ENCODE measurements at regions not wholly inside any gene's neighbourhood (a gene's known extent, or its start where the extent isn't known, plus 50 kb on each side); places are given as distances from the start of the nearest gene placed in this dataset.

- TF ChIP-seq CTCF (IDR thresholded peaks at IDR 0.05) (no peak), POLR2A (IDR thresholded peaks at IDR 0.05) (no peak), POLR2AphosphoS5 (IDR thresholded peaks at IDR 0.05; ENCODE audit: insufficient read depth in 1 of 2, low read depth in 1 of 2) (no peak)
Measured at GRCh38 chr1:199422206-199422605, 605.3 kb upstream of the NR5A2 start.

All from vagina (tissue), 2 donors.